GM10266 (cell line): ENCODE measurements at regions not wholly inside any gene's neighbourhood (a gene's known extent, or its start where the extent isn't known, plus 50 kb on each side); places are given as distances from the start of the nearest gene placed in this dataset.

Source experiments
- DNase-seq: peaks from one replicate; pipeline ENCODE4 v3.0.0; 2012; ENCODE audit errors: extremely low spot score
- TF ChIP-seq, protein P1 (sequence below): IDR thresholded peaks from 2 replicates; pipeline ENCODE4 v1.5.1; 2012; ENCODE audit warnings: mild to moderate bottlenecking, low read depth; ENCODE audit not compliant: control insufficient read depth, insufficient read depth; ENCODE audit errors: missing control alignments

DNA sequence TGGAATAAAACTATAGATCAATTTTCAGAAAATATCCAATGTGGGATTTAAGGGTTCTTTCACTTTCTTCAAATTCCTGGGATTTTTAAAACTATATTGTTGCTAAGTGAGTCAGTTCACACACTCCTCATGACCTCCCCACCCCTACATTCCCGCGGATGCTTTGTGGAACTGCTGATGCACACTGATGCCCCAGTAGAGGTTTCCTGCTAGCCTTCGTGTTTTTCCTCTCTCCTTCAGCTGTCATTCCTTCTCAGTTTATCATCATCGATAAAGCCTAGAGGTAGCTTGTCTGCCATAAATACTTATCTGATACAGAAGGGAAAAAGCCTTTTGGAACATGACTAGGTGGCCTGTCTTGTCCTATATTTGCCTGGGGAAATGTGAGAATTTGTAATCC, 67.4 kb upstream of the GALNT5 start:
- no peak for DNase-seq
- TF ChIP-seq, protein P1, sequence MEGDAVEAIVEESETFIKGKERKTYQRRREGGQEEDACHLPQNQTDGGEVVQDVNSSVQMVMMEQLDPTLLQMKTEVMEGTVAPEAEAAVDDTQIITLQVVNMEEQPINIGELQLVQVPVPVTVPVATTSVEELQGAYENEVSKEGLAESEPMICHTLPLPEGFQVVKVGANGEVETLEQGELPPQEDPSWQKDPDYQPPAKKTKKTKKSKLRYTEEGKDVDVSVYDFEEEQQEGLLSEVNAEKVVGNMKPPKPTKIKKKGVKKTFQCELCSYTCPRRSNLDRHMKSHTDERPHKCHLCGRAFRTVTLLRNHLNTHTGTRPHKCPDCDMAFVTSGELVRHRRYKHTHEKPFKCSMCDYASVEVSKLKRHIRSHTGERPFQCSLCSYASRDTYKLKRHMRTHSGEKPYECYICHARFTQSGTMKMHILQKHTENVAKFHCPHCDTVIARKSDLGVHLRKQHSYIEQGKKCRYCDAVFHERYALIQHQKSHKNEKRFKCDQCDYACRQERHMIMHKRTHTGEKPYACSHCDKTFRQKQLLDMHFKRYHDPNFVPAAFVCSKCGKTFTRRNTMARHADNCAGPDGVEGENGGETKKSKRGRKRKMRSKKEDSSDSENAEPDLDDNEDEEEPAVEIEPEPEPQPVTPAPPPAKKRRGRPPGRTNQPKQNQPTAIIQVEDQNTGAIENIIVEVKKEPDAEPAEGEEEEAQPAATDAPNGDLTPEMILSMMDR = no peak

GRCh38 chr2:157191186-157191585, 66.3 kb upstream of the GALNT5 start:
- DNase-seq = no peak
- TF ChIP-seq, protein P1 = no peak

- DNase-seq = no peak
- TF ChIP-seq, protein P1 = no peak
These were observed 64.8 kb upstream of the GALNT5 start for GRCh38 chr2:157192445-157193423.

DNA sequence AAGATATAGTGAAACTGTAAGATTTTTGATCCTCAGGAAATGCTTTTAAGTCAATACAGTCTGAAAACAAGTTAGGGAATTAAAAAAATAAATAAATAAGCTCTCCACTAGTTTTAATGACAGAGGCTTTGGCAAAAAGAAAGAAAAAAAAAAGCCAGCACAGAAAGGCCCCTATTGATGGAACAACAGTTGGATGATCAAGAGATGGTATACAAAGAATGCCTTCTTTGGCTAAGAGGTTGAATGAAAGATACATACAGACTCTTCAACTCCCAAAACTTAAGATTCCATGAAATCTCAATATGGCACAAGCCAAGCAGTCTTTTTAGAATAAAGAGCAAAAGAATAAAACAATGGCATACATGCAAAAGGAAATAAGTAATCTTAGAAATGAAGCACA, 64.0 kb upstream of the GALNT5 start:
- no peak for DNase-seq
- TF ChIP-seq, protein P1 = no peak

DNA sequence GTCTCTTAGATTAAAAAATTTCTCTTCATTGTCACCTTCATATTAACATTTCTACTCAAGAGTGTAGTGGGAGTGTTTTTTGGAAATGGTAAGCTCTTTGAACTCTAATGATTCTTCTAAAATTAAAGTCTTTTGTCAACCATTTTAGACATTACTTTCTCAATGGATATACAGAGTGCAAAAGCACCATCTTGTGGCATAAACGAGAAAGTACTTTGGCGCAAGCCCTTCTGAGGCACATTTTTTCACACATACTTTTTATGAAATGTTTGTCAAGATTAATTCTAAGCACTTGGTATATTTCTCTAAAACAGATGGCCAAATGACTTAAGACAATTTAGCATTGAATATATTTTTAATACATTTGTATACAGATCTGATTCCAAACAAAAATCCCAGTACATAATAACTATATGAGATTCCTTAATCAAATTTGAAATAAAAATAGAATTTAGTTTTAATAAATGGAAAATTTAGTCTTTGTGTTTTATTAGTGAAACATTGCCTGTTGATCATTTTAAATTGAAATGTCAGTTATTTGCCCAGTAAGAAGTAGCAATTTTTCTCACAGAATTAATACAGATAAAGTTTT, 63.3 kb upstream of the GALNT5 start:
- peak; percentile 45 for DNase-seq
- TF ChIP-seq, protein P1 = peak; percentile 79

- TF ChIP-seq, protein P1 = no peak
- DNase-seq = no peak
These were observed 62.7 kb upstream of the GALNT5 start for GRCh38 chr2:157194844-157195243.

DNA sequence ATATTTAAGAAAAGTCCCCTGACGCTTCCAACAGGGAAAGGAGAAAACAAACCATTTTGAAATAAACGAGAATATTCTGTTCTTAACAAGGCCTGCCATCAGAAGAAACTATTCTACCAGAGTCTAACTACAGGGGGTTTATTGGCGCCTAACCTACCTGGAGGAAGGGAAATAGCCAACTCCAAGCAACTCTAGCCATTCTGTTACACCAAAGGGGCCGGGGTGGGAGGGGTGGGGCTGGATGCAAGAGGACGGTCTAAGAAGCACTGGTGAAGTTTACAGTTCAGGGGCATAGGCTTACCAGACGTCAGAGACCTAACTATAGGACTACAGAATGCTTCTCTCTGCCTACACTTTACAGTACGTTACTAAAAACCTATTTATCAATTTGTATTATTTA, 60.5 kb upstream of the GALNT5 start:
- TF ChIP-seq, protein P1 = no peak
- DNase-seq = no peak
